MCF 10A (cell line): ENCODE measurements at regions not wholly inside any gene's neighbourhood (a gene's known extent, or its start where the extent isn't known, plus 50 kb on each side); places are given as distances from the start of the nearest gene placed in this dataset.
"Not testable (repeated sequence)": the region's sequence is repeated elsewhere in the genome, so short reads cannot be mapped to it uniquely, and the experiment has no call there.

Experiments used
- BruUV-seq: library from RNA; stranded (reverse); fragments of 400-500 nt; replicated peaks from 2 replicates; lab custom pipeline; 2021; lab: Mats Ljungman, UMichigan
- CTCF ChIA-PET: fragments of 300-600 bp; sonication (Branson Sonifier 250); formaldehyde crosslinking; extraction: SDS; loops from one replicate; lab custom pipeline; 2021; ENCODE audit warnings: antibody characterized with exemption, inconsistent platforms; lab: Yijun Ruan, JAX
- POLR2A ChIA-PET: fragments of 300-600, 350-650 bp; sonication (Branson Sonifier 250); formaldehyde crosslinking; extraction: SDS; loops from one replicate; lab custom pipeline; 2020; ENCODE audit warnings: antibody characterized with exemption, inconsistent platforms; lab: Yijun Ruan, JAX
- DNase-seq: peaks from one replicate; pipeline ENCODE4 v3.0.0-alpha.2; 2018; ENCODE audit not compliant: unreplicated experiment
- H3K27ac Mint-ChIP-seq: one replicate; pipeline ENCODE4 v1.8.0; 2022; ENCODE audit warnings: mild to moderate bottlenecking, low read depth, mixed read lengths; ENCODE audit not compliant: unreplicated experiment
- H3K27me3 Mint-ChIP-seq: one replicate; pipeline ENCODE4 v1.8.0; 2022; ENCODE audit warnings: mixed read lengths; ENCODE audit not compliant: insufficient read depth, unreplicated experiment
- H3K36me3 Mint-ChIP-seq: one replicate; pipeline ENCODE4 v1.8.0; 2022; ENCODE audit warnings: mild to moderate bottlenecking, moderate library complexity, mixed read lengths; ENCODE audit not compliant: insufficient read depth, unreplicated experiment
- H3K4me1 Mint-ChIP-seq: one replicate; pipeline ENCODE4 v1.8.0; 2022; ENCODE audit warnings: mixed read lengths; ENCODE audit not compliant: insufficient read depth, unreplicated experiment
- H3K4me3 Mint-ChIP-seq: one replicate; pipeline ENCODE4 v1.8.0; 2022; ENCODE audit warnings: mild to moderate bottlenecking, moderate library complexity, mixed read lengths; ENCODE audit not compliant: unreplicated experiment
- H3K9me3 Mint-ChIP-seq: one replicate; pipeline ENCODE4 v1.8.0; 2022; ENCODE audit warnings: mixed read lengths; ENCODE audit not compliant: unreplicated experiment
- intact Hi-C: fragments of 100-400 bp; cut with micrococcal nuclease; formaldehyde crosslinking; loops from 2 replicates; pipeline ENCODE4 v1.14.1; 2022

DNA sequence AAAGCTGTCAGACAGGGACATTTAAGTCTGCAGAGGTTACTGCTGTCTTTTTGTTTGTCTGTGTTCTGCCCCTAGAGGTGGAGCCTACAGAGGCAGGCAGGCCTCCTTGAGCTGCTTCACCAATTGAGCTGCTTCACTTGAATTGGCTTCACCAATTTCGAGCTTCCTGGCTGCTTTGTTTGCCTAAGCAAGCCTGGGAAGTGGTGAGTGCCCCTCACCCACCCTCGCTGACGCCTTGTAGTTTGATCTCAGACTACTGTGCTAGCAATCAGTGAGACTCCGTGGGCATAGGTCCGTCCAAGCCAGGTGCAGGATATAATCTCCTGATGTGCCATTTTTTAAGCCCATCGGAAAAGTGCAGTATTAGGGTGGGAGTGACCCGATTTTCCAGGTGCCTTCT, 179.7 kb downstream of the TRIM51G start:
- H3K4me1 Mint-ChIP-seq, BruUV-seq, H3K36me3 Mint-ChIP-seq, DNase-seq, H3K4me3 Mint-ChIP-seq, H3K9me3 Mint-ChIP-seq, H3K27ac Mint-ChIP-seq, H3K27me3 Mint-ChIP-seq, POLR2A ChIA-PET, intact Hi-C loops: not testable (repeated sequence)
- CTCF ChIA-PET, result interaction anchor here (0.6 to 0.8 kb wide), 2 partner anchors 531 to 559 kb away, joined by 3 to 4 read pairs; partner anchors contain the start of gene OR4X2
